Activated CD4-positive, alpha-beta T cell treated with anti-CD3 and anti-CD28 coated beads for 1 hour (primary cell): ENCODE measurements at regions not wholly inside any gene's neighbourhood (a gene's known extent, or its start where the extent isn't known, plus 50 kb on each side); places are given as distances from the start of the nearest gene placed in this dataset.

ENCODE experiments used
- DNase-seq: peaks from one replicate; pipeline ENCODE4 v3.0.0-alpha.2; 2020

DNA sequence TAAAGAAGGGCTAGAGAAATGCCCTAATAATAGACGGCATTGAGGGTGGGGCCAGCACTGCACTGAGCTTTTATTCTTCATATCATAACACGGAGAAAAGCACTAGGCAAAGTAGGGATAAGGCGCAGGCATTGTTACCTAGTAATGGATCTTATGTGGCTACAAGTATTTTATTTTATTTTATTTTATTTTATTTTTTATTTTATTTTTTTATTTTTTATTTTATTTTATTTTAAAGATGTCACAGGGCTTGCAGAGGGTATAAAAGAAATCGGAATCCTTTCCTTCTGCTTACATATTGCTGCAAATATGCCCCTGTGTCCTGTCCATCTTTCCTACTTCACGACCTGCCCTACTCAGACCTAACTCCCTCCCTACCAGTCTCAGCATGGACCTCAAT is 452.0 kb upstream of the KIRREL3 start:
- DNase-seq, result no peak

GRCh38 chr11:127451861-127452260 is 451.3 kb upstream of the KIRREL3 start:
- no peak for DNase-seq

DNA sequence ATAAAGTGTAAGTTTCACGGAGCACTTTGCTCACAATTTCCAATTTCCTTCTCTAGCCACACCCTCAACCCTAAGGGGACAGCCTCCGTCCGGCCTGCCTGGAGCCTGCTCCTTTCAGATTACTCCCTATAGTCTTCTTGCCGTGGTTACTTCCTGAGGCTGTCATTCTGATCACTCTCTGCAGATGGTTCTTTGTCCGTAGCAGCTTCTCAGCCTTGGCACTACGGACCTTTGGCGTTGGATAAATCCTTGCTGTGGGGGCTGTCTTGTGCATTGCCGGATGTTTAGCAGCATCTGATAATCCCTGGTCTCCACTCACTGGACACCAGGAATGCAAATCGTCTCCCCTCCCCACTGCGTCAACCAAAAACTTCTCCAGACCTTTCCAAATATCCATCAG is 447.5 kb upstream of the KIRREL3 start:
- DNase-seq, result no peak

DNA sequence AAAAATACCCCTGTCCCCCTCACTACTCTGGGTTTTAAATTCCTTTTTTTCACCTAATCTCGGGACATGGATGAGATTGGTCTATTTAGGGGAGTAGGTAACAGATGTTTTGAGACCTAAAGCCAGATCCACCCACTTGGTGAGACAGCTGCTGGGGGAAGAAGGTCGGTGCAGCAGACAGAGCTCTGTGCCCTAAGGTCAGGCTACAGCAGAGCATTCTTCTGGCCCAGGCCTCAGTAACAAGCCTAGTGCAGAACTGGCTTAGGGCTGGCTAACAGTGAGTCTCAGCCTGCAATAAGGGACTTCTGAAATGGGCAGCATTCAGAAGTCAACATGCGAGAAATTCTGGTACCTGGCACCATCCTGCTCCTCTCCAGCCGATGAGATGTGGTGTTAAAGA is 444.9 kb upstream of the KIRREL3 start:
- no peak for DNase-seq

GRCh38 chr11:127443297-127443696 is 442.7 kb upstream of the KIRREL3 start:
- DNase-seq, result no peak

DNA sequence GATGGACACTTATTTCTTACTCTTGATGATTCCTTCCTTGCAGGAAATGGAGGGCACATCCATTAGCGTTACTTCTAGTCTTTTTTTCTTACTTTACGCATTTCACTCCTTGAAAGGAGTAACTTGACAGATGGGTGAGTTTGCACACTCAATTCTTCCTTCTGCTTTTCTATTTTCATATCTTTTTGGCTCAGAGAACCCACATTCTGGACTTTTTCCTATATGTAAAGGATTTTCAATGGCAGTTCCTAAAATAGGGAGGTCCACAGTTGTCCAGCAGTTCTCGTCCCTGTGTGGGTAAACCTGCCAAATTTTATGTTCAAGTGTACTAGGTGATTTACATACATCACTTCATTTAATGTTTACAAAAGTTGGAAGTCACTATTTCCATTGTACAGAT is 440.0 kb upstream of the KIRREL3 start:
- DNase-seq, result no peak

DNA sequence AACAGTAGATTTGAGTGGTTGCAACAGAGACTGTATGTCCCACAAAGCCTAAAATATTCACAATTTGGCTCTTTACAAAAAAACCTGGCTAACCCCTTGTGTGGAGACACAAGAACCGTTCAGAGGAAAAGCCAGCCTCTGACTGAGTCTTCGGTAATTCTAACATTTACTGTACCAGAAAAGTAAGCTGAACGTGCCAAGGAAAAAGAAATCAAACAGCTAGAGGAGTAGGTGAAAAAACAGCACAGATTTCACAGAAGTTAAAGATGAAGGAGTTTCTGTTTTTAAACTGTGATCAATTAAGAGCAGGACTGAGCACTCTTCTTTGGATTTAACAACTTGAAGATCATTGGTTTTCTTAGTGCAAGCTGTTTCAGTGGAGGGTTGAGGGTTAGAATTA is 424.7 kb upstream of the KIRREL3 start:
- DNase-seq, result no peak

DNA sequence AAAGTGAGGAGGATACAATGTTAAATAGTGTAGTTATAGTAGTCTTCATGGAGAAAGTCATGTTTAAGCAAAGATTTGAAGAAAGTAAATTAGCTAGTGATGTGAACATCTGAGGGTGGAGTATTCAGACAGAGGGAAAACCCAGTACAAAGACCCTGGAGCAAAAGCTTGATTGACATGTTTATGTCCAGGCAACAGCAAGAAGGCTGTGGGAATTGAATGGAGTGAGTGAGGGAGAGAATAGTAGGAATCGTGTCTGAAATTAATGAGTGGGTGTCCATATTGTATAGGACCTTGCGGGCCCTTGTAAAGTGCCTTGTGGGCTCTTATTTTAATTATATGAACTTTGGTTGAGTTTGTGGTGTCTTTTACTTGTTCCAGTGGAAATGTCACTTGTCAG is 424.1 kb upstream of the KIRREL3 start:
- DNase-seq, result no peak

DNA sequence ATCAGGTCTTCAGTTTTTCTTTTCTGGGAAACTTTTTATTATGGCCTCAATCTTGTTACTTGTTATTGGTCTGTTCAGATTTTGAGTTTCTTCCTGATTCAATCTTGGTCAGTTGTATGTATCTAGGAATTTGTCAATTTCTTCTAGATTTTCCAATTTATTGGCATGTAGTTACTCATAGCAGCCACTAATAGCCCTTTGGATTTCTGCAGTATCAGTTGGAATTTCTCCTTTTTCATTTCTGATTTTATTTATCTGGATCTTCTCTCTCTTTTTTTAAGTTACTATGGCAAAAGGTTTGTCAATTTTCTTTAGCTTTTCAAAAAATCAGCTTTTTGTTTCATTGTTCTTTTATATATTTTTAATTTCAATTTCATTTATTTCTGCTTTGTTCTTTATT is 419.6 kb upstream of the KIRREL3 start:
- no peak for DNase-seq

GRCh38 chr11:127412722-127413380 is 412.3 kb upstream of the KIRREL3 start:
- no peak for DNase-seq

DNA sequence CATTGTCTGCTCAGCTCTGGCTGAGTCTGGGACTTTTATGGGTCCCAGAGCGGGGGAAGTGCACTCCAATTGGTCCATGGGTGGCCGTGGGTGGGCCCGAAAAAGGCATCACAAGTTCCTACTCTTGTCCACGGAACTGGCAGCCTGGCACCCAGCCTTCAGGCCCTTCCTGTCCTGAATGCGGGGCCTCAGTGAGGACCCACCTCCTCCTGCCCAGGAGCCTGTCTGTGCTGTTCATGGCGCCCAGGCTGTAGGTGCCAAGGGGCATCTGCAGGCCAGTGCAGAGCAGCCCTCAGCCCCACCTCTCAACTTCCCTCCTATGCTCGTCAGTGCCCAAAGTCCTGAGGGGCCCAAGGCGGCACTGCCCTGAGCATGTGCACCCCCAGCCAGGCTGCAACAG is 411.7 kb upstream of the KIRREL3 start:
- DNase-seq, result no peak

GRCh38 chr11:127411283-127411682 is 410.7 kb upstream of the KIRREL3 start:
- DNase-seq, result no peak

GRCh38 chr11:127395034-127395433 is 394.5 kb upstream of the KIRREL3 start:
- no peak for DNase-seq

- DNase-seq, result no peak
Measured at GRCh38 chr11:127393460-127393997, 393.0 kb upstream of the KIRREL3 start.

DNA sequence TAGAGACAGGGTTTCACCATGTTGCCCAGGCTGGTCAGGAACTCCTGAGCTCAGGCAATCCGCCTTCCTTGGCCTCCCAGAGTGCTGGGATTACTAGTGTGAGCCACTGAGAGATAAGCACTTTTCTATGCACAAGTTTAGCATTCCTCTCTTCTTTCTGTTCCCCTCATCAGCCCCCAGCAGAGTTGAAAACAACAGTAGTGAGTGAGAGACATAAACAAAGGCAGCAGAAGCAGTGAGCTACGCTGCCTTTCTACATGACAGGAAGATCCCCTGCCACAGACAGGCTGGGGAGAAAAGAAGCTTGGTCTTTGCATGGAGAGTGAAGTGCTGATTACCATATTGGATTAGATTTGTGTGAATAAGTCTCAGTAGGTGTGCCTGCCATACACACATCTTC is 392.0 kb upstream of the KIRREL3 start:
- DNase-seq, result no peak

DNA sequence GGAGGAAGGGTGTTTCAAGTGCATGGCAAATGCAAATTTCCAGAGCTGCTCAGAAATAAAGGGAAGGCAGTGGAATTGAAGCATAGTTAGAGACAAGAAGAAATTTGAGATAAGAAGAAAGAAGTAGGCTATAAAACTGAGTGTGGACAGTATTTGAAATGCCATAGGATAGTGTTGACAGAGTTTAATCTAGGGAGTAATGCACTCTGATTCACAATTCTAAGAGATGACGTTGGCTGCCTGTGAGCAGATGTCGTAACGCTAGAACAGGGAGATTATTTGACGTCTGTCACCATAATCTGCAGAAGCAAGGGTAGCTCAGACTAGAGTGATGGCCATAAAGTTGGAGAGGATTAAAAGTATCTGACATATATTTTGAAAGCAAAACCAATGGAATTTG is 389.9 kb upstream of the KIRREL3 start:
- no peak for DNase-seq

DNA sequence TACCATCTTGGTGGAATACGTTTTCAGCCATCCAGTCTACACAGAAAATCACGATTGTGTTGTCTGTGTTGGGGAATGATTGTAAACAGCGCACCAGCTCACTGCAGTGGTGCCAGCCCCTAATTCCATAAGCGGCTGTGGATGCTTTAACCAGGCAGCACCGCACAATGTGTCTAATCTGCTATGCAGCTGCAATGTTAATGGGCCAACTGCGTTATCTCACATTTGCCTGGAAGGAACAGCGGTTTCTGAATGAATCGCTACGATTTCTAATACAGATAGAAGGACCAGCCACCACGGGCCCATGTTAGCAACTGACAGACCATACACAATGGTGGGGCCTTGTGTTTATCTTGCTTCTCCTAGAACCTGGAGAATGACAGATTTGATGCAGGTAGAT is 384.5 kb upstream of the KIRREL3 start:
- no peak for DNase-seq

- DNase-seq, result no peak
Measured at GRCh38 chr11:127383026-127383425, 382.5 kb upstream of the KIRREL3 start.

GRCh38 chr11:127381247-127381646 is 380.7 kb upstream of the KIRREL3 start:
- no peak for DNase-seq

GRCh38 chr11:127379686-127380085 is 379.1 kb upstream of the KIRREL3 start:
- no peak for DNase-seq

- DNase-seq, result no peak
Measured at GRCh38 chr11:127376301-127376700, 375.7 kb upstream of the KIRREL3 start.

DNA sequence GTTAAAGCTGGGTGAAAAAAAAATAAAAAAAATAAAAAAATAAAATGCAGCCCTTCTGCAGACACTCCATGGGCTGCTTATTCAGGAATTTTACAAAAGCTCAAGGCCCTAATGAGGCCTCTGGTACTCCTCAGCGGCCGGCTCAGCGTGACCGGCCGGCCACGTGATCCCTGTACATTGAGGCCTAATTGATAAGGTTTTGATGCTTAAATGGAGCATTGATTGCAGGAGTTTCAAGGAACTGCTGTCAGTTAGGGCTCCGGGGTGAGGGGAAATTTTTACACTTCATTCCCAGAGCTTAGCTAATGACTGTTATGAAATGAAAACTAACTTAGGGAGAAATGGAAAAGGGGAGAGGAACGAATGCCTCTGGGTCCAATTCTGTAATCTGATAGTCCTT is 368.8 kb upstream of the KIRREL3 start:
- DNase-seq, result no peak

- no peak for DNase-seq
Measured at GRCh38 chr11:127362754-127363308, 362.3 kb upstream of the KIRREL3 start.

GRCh38 chr11:127358160-127358559 is 357.6 kb upstream of the KIRREL3 start:
- DNase-seq, result no peak

GRCh38 chr11:127350476-127350875 is 349.9 kb upstream of the KIRREL3 start:
- no peak for DNase-seq
